EH (cell line): ENCODE measurements at regions not wholly inside any gene's neighbourhood (a gene's known extent, or its start where the extent isn't known, plus 50 kb on each side); places are given as distances from the start of the nearest gene placed in this dataset.

Source experiments
- DNase-seq: peaks from one replicate; pipeline ENCODE4 v3.0.0-alpha.2; 2015; ENCODE audit warnings: low read depth

DNA sequence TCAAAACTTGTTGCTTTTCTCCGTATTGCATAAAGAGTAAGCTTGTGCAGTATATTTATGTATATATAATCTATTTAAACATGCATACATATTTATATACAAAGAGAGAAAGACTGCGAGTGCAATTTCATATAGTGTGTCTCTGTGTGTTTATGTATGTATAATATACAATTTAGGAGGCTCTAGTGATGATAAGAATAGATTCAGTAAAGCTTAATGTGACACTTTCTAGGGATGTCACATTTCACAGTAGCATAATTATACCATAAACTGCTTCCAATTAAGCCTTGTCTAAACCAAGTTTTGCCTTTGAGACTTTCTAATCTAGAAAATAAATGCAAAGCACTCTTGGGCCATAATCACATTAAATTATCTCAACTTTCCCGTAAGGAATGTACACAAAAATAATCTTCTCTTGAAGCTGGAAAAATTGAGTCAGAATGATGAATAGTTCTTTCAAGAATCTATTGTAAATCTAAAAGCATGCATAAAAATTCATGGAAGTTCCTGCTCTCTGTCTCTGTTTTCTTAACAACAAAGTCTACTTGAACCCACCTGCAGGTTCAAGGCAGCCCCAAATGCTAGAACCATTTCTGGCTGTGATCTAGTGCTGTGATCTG is 114.1 kb upstream of the NPY2R start:
- peak; percentile 1 for DNase-seq

DNA sequence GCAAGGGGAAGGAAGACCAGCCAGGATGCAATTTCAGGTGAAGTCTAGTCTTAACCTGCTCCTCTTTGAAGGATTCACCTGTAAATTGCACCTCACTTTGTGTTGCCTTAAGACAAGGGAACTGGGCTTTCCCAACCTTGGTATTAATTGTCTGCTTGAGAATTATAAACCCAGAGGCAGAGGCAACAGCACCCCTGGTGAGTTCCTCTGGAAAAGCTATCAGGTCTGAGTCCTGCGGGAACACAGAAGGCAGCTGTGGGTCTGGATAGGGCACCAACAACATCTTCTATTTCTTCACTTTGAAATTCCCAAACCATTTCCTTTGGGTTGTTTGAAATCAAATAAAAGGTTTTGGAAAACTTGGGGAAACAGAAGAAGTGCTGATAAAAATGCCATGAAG is 109.2 kb upstream of the NPY2R start:
- no peak for DNase-seq

DNA sequence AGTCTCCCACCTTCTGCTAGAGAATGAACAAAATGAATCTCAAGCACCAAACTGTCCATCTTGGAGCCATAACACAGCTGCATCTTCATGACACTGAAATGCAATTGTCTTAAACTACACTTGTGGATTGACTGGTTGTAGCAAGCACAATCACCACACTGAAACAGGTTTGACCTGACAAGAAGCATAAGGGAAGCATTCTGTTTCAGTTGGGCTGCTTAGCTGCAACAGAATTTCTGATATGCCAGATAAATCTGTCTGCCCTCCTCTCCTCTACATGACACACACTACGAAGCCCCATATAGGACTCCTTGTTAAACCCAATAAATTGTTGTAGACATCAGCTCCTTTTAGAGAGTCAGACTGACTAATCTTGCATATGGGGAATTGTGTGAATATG is 101.8 kb upstream of the NPY2R start:
- DNase-seq: no peak

DNA sequence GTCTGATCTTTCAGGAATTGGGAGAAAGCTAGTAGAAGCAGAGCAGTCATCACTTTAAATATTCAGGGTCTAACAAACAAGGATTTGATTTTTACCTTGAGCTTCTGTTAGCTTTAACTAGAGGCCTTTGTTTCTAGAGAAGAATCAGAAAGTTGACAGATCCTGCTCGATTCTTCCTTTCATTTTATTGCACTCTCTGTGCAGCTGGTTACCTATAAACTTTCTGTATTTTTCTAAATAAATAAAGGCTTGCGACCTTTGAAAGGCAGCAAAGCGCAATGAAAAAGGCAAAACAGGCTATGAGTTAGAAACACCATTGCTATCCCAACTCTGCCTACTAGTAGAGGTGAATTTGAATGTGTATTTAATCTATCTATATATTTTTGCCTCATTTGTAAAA is 101.4 kb upstream of the NPY2R start:
- DNase-seq: no peak

DNA sequence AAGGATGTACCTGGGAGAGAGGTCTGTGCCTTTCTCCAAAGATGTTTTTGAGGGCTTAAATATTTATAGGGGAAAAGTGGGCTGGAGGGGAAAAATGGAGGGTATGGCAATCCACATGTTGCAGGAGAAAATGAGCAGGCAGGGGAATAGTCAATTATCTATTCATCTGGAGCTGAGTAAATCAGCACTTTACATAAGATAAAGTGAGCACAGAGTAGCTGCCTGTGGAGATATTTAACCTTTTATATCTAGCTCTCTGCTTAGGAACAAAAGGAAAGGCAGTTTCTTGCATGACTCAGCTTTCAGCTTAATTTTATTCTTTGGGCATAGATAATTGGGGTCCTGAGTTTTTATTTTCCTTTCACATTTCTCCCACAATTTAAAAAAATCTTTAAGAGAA is 93.6 kb upstream of the NPY2R start:
- no peak for DNase-seq

DNA sequence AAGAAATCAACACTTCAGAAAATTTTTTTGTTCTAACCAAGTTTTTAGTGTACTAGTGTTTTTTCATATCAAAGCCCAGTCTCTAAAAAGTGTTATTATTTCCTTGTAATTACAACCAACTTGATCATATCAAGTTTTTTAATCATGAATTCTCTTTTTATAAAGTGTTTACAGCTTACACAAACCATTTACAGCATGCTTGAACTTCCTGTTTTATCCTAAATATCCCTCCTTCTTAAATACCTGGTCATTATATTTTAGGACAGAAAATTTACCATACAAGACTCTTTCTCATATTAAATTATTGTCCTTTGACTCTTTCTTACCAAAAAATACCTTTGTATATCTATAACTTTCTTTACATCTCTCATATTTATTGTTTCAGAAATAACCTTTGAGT is 89.4 kb upstream of the NPY2R start:
- no peak for DNase-seq

DNA sequence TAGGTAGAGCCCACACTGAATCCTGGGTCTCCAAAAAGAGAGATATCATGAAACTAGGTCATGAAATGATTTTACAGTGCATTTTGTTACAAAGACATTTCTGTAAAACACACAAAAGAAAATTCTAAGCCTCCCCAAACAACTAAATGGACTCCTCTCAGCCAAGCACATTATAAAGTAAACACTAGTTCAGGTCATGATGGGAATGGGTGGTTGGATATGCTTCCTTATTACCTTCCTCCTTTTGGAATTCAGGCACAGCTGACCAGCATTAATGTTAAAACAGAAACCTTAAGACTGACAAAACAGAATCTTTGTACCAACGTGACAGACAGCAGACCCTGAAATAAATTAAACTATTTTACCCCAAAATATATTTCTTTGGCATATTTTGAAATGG is 87.9 kb upstream of the NPY2R start:
- no peak for DNase-seq

DNA sequence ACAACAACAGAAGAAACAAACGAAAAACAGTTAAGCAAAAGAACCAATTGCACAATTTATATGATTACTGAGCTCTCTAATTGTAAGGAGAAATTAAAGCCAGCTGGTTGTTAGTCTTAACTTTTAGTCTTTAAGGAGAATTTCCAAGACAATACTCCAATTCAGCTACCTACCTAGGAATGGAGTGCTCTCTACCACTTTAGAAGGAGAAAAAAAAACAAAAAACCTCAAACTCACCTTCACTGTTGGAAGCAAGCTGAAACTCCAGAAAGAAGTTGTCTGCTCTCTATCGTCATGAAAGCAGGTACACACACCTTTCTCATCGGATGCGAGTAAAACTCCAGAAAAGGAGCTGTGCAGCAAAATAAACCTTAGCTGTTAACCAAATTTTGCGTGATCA is 86.1 kb upstream of the NPY2R start:
- no peak for DNase-seq

DNA sequence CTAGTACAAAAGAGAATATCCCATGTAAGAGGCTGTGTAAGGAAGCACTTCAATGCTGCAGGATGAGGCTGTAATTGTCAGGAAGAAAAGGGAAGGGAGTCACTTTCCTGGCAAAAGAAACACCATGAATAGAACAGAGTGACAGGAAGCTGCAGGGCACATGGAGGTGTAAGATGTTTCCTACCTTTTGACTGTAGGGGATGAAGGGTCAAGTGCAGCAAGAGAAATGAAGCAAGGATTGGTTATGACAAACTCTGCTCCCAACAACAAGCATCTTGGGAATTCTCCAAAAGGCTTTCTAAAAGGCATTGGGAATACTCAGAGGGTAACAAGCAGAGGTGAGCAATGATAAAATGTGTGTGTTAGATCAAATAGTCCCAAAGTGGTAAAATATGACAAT is 74.3 kb upstream of the NPY2R start:
- DNase-seq: no peak

DNA sequence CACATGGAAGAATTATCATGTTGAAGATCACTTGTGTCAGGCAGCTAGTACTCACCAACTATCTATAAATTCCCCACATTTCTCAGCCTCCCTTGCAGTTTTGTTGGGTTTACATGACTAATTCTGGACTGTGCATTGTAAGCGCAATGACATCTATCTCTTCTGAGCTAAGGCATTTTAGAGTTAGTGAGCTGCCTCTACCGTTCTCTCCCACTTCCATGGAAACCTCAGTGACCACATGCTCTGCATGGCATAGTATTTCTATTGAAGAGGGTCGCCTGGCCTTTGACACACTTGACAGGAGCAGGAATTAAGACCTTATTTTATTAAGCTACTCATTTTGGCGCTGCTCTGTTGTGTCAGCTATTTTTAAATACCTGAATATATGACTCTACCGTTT is 67.5 kb upstream of the NPY2R start:
- no peak for DNase-seq

DNA sequence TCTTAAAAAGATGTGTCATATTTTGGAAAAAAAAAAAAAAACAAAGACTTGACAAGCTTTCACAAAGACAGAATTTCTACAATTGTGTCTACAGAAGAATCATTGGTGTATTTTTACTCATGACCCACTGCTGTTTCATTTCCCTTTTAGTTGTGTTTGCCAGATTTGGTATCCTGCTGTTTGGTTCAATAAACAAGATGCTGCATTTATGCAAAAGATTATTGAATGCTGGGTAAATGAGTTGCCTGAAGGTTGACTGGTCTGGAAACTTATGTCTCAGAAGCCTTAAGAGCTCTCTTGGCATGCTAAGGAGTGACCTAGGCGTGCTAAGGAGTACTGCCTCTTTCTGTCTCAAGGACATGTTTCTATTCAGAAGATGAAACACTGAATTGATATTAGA is 64.9 kb upstream of the NPY2R start:
- no peak for DNase-seq
